H9 (cell line): ENCODE measurements at regions not wholly inside any gene's neighbourhood (a gene's known extent, or its start where the extent isn't known, plus 50 kb on each side); places are given as distances from the start of the nearest gene placed in this dataset.

Experiments
- DNase-seq: peaks from one replicate; pipeline ENCODE4 v3.0.0-alpha.2; 2017
- H2AFZ ChIP-seq: one replicate; pipeline ENCODE4 v1.6.1; 2013; ENCODE audit warnings: mild to moderate bottlenecking, low read length, control low read depth, moderate library complexity
- H2AK5ac ChIP-seq: 2 replicates; pipeline ENCODE4 v1.6.1; 2013; ENCODE audit warnings: low read length, control low read depth, mixed read lengths; ENCODE audit not compliant: insufficient read length
- H2BK120ac ChIP-seq: one replicate; pipeline ENCODE4 v1.6.1; 2013; ENCODE audit warnings: low read depth, mild to moderate bottlenecking, low read length, control low read depth, inconsistent platforms; ENCODE audit not compliant: poor library complexity, severe bottlenecking
- H2BK12ac ChIP-seq: 2 replicates; pipeline ENCODE4 v1.6.1; 2013; ENCODE audit warnings: low read length, control low read depth, mixed read lengths, low read depth; ENCODE audit not compliant: insufficient read length
- H2BK15ac ChIP-seq: 2 replicates; pipeline ENCODE4 v1.6.1; 2013; ENCODE audit warnings: low read depth, low read length, control low read depth
- H2BK20ac ChIP-seq: one replicate; pipeline ENCODE4 v1.6.1; 2013; ENCODE audit warnings: low read depth, mild to moderate bottlenecking, low read length, control low read depth, inconsistent platforms; ENCODE audit not compliant: poor library complexity, severe bottlenecking
- H2BK5ac ChIP-seq: 2 replicates; pipeline ENCODE4 v1.6.1; 2013; ENCODE audit warnings: low read length, control low read depth, mixed read lengths; ENCODE audit not compliant: insufficient read length
- H3K14ac ChIP-seq: 2 replicates; pipeline ENCODE4 v1.6.1; 2013; ENCODE audit warnings: low read length, control low read depth; ENCODE audit not compliant: insufficient read depth
- H3K18ac ChIP-seq: 2 replicates; pipeline ENCODE4 v1.6.1; 2013; ENCODE audit warnings: low read depth, mild to moderate bottlenecking, mixed read lengths, low read length, control low read depth; ENCODE audit not compliant: insufficient read length
- H3K23ac ChIP-seq: 2 replicates; pipeline ENCODE4 v1.6.1; 2013; ENCODE audit warnings: low read length, control low read depth, mixed read lengths, low read depth; ENCODE audit not compliant: insufficient read length
- H3K23me2 ChIP-seq: 2 replicates; pipeline ENCODE4 v1.6.1; 2013; ENCODE audit warnings: low read depth, mild to moderate bottlenecking, mixed read lengths, low read length, control low read depth; ENCODE audit not compliant: insufficient read length, poor library complexity, severe bottlenecking
- H3K27ac ChIP-seq: 2 replicates; pipeline ENCODE4 v1.5.1; 2013; ENCODE audit warnings: low read length, control low read depth, mixed read lengths, low read depth; ENCODE audit not compliant: insufficient read length
- H3K27me3 ChIP-seq: 2 replicates; pipeline ENCODE4 v1.6.1; 2013; ENCODE audit warnings: low read length, control low read depth, inconsistent platforms; ENCODE audit not compliant: insufficient read depth
- H3K4ac ChIP-seq: 2 replicates; pipeline ENCODE4 v1.6.1; 2013; ENCODE audit warnings: low read depth, mild to moderate bottlenecking, control low read depth, inconsistent platforms, low read length, moderate library complexity
- H3K4me1 ChIP-seq: 2 replicates; pipeline ENCODE4 v1.6.1; 2013; ENCODE audit warnings: low read length, control low read depth, inconsistent platforms; ENCODE audit not compliant: insufficient read depth
- H3K4me2 ChIP-seq: 2 replicates; pipeline ENCODE4 v1.6.1; 2013; ENCODE audit warnings: low read length, control low read depth, mixed read lengths; ENCODE audit not compliant: insufficient read length, insufficient read depth
- H3K56ac ChIP-seq: 2 replicates; pipeline ENCODE4 v1.6.1; 2013; ENCODE audit warnings: low read depth, mild to moderate bottlenecking, mixed read lengths, low read length, control low read depth; ENCODE audit not compliant: insufficient read length
- H3K79me1 ChIP-seq: 2 replicates; pipeline ENCODE4 v1.6.1; 2013; ENCODE audit warnings: low read depth, mild to moderate bottlenecking, moderate library complexity, low read length, control low read depth, inconsistent platforms; ENCODE audit not compliant: insufficient read depth, poor library complexity, severe bottlenecking
- H3K79me2 ChIP-seq: 2 replicates; pipeline ENCODE4 v1.6.1; 2013; ENCODE audit warnings: low read length, control low read depth, inconsistent platforms; ENCODE audit not compliant: insufficient read depth
- H3K9ac ChIP-seq: 2 replicates; pipeline ENCODE4 v1.6.1; 2013; ENCODE audit warnings: low read length, control low read depth, mixed read lengths; ENCODE audit not compliant: insufficient read length; ENCODE audit errors: extremely low read depth
- H3K9me3 ChIP-seq: one replicate; pipeline ENCODE4 v1.6.1; 2013; ENCODE audit warnings: low read depth, low read length, inconsistent platforms; ENCODE audit not compliant: control insufficient read depth
- H3T11ph ChIP-seq: one replicate; pipeline ENCODE4 v1.6.1; 2013; ENCODE audit warnings: mild to moderate bottlenecking, low read length, control low read depth, inconsistent platforms
- H4K20me1 ChIP-seq: one replicate; pipeline ENCODE4 v1.6.1; 2013; ENCODE audit not compliant: control insufficient read depth, insufficient read length, insufficient read depth
- H4K5ac ChIP-seq: 2 replicates; pipeline ENCODE4 v1.6.1; 2013; ENCODE audit warnings: low read depth, mild to moderate bottlenecking, mixed read lengths, low read length, control low read depth; ENCODE audit not compliant: insufficient read length
- H4K8ac ChIP-seq: replicated peaks from 2 replicates; pipeline ENCODE4 v1.6.1; 2013; ENCODE audit warnings: low read length, control low read depth, mixed read lengths, low read depth; ENCODE audit not compliant: insufficient read length
- H4K91ac ChIP-seq: 2 replicates; pipeline ENCODE4 v1.6.1; 2013; ENCODE audit warnings: low read depth, mild to moderate bottlenecking, moderate library complexity, mixed read lengths, low read length, control low read depth; ENCODE audit not compliant: insufficient read length
- H3K27ac Mint-ChIP-seq, 3 experiments: 2 replicates in 2 of 3; 3 replicates in 1 of 3; pipeline ENCODE4 v1.8.0; 2020 to 2021; ENCODE audit warnings: mixed read lengths in 3 of 3, mild to moderate bottlenecking in 1 of 3, moderate library complexity in 1 of 3
- H3K27me3 Mint-ChIP-seq: 2 replicates; pipeline ENCODE4 v1.8.0; 2021; ENCODE audit warnings: low read depth, mild to moderate bottlenecking, moderate library complexity, mixed read lengths
- H3K36me3 Mint-ChIP-seq, 3 experiments: 2 replicates in 2 of 3; 3 replicates in 1 of 3; pipeline ENCODE4 v1.8.0; 2020 to 2021; ENCODE audit warnings: low read depth in 3 of 3, mixed read lengths in 3 of 3; ENCODE audit not compliant: insufficient read depth in 1 of 3
- H3K4me1 Mint-ChIP-seq, 2 experiments: 2 replicates each; pipeline ENCODE4 v1.8.0; 2020; ENCODE audit warnings: mixed read lengths in 2 of 2
- H3K4me3 Mint-ChIP-seq, 2 experiments: 2 replicates in 1 of 2; 3 replicates in 1 of 2; pipeline ENCODE4 v1.8.0; 2020 to 2021; ENCODE audit warnings: mild to moderate bottlenecking in 2 of 2, mixed read lengths in 2 of 2, moderate library complexity in 1 of 2
- H3K9me3 Mint-ChIP-seq, 2 experiments: 2 replicates in 1 of 2; 3 replicates in 1 of 2; pipeline ENCODE4 v1.8.0; 2020; ENCODE audit warnings: mild to moderate bottlenecking in 2 of 2, mixed read lengths in 2 of 2, moderate library complexity in 1 of 2
- WGBS: extraction: QIAGEN DNeasy Blood & Tissue Kit; methylation state at CpG from one replicate; pipeline ENCODE4 v1.1.7; 2013; ENCODE audit warnings: missing lambda C conversion rate, low lambda C conversion rate, mixed read lengths; ENCODE audit not compliant: insufficient read length; ENCODE audit errors: extremely low coverage; 5-methylcytosine and 5-hydroxymethylcytosine counted together
- TF ChIP-seq, protein P1 (sequence below): fragments of 200-600 bp; sonication (generic); conservative IDR thresholded peaks from 3 replicates; pipeline ENCODE4 v1.8.0; 2021; ENCODE audit warnings: antibody characterized with exemption, mild to moderate bottlenecking

DNA sequence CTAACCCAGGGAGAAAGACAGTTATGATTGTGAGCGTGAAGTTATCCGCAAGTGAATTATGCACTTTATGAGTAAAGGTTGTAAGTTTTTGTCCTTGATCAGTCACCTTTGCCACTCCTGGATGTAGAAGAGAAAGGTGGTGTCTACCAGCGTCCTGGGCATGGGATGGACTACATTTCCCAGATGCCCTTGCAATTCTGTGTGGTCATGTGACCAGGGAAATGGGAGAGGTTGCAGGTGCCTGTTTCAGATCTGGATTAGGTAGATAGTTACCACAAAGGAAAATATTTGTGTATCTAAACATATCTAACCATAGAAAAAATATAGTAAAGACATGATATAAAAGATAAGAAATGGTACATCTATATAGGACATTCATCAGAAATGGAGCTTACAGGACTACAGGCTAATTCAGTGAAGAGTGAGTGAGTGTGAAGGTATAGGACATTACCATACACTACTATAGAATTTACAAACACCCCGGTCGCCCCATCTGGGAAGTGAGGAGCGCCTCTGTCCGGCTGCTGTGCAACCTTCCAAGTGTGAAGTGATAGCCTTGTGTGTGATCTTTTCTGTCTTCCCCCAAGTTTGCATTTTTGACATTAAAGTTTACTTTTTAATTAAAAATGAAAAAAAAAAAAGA, 51.6 kb upstream of the CACNA1A start:
- Mint-ChIP-seq H3K27me3 (peaks cover 28% of the 10 kb centered on the region), H3K4me1 (peaks cover 6% of the 10 kb centered on the region in 2 experiments; a peak in 3 of 4 replicates), H3K9me3 (no peaks in the 10 kb centered on the region), H3K36me3 (no peaks in the 10 kb centered on the region), H3K4me3 (no peak overlapping the region), H3K27ac (no peak overlapping the region)
- Histone ChIP-seq H3K4me1 (no peaks in the 10 kb centered on the region), H2BK5ac (no peak overlapping the region), H2BK15ac (no peak overlapping the region), H3K4ac (no peak overlapping the region), H2BK120ac (no peak overlapping the region), H2AK5ac (no peak overlapping the region), H3K18ac (no peak overlapping the region), H3K14ac (no peak overlapping the region), H2BK12ac (no peak overlapping the region), H4K8ac (no peak overlapping the region), H3K79me2 (no peaks in the 10 kb centered on the region), H2BK20ac (no peak overlapping the region), H3K23ac (no peak overlapping the region), H4K91ac (no peak overlapping the region), H3K56ac (no peak overlapping the region), H3K9me3 (no peaks in the 10 kb centered on the region), H3K4me2 (no peak overlapping the region), H3K79me1 (no peaks in the 10 kb centered on the region), H3K9ac (no peak overlapping the region), H2AFZ (no peak overlapping the region), H4K20me1 (peaks cover 2% of the 10 kb centered on the region), H3K23me2 (no peaks in the 10 kb centered on the region), H3K27me3 (no peaks in the 10 kb centered on the region), H3K27ac (no peak overlapping the region), H3T11ph (no peak overlapping the region), H4K5ac (no peak overlapping the region)
- TF ChIP-seq, protein P1, sequence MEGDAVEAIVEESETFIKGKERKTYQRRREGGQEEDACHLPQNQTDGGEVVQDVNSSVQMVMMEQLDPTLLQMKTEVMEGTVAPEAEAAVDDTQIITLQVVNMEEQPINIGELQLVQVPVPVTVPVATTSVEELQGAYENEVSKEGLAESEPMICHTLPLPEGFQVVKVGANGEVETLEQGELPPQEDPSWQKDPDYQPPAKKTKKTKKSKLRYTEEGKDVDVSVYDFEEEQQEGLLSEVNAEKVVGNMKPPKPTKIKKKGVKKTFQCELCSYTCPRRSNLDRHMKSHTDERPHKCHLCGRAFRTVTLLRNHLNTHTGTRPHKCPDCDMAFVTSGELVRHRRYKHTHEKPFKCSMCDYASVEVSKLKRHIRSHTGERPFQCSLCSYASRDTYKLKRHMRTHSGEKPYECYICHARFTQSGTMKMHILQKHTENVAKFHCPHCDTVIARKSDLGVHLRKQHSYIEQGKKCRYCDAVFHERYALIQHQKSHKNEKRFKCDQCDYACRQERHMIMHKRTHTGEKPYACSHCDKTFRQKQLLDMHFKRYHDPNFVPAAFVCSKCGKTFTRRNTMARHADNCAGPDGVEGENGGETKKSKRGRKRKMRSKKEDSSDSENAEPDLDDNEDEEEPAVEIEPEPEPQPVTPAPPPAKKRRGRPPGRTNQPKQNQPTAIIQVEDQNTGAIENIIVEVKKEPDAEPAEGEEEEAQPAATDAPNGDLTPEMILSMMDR: no peak
- DNase-seq: peak; percentile 48
- WGBS: no CpG with 5 or more reads among the region's 7 CpGs
